ENCODE measurements at regions not wholly inside any gene's neighbourhood (a gene's known extent, or its start where the extent isn't known, plus 50 kb on each side); places are given as distances from the start of the nearest gene placed in this dataset.

- no peak overlapping the region for H3K4me3 ChIP-seq (ENCODE audit: insufficient read depth, low read length, poor library complexity, severe bottlenecking)
- no peaks in the 10 kb centered on the region for H3K79me2 ChIP-seq (ENCODE audit: insufficient read depth, low read length)
- no peaks in the 10 kb centered on the region for H3F3A ChIP-seq (ENCODE audit: insufficient read depth)
- H3K27ac ChIP-seq (ENCODE audit: low read depth, low read length): no peak overlapping the region
- H3K27me3 ChIP-seq (ENCODE audit: low read length): no peaks in the 10 kb centered on the region
- H3K9ac ChIP-seq (ENCODE audit: low read length): no peak overlapping the region
- no peak overlapping the region for H3K4me2 ChIP-seq (ENCODE audit: low read depth, low read length, poor library complexity, severe bottlenecking)
- no peak overlapping the region for H2AFZ ChIP-seq (ENCODE audit: low read depth, low read length, severe bottlenecking)
- H3K36me3 ChIP-seq (ENCODE audit: low read length): no peaks in the 10 kb centered on the region
- TF ChIP-seq EZH2phosphoT487 (conservative IDR thresholded peaks at IDR 0.05; ENCODE audit: low read length): no peak
- TF ChIP-seq, protein P1, sequence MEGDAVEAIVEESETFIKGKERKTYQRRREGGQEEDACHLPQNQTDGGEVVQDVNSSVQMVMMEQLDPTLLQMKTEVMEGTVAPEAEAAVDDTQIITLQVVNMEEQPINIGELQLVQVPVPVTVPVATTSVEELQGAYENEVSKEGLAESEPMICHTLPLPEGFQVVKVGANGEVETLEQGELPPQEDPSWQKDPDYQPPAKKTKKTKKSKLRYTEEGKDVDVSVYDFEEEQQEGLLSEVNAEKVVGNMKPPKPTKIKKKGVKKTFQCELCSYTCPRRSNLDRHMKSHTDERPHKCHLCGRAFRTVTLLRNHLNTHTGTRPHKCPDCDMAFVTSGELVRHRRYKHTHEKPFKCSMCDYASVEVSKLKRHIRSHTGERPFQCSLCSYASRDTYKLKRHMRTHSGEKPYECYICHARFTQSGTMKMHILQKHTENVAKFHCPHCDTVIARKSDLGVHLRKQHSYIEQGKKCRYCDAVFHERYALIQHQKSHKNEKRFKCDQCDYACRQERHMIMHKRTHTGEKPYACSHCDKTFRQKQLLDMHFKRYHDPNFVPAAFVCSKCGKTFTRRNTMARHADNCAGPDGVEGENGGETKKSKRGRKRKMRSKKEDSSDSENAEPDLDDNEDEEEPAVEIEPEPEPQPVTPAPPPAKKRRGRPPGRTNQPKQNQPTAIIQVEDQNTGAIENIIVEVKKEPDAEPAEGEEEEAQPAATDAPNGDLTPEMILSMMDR (IDR thresholded peaks at IDR 0.05; ENCODE audit: insufficient read depth, low read length, poor library complexity, severe bottlenecking): no peak
- no peaks in the 10 kb centered on the region for H3K9me3 ChIP-seq (ENCODE audit: insufficient read depth, low read length)
- no peaks in the 10 kb centered on the region for H3K9me2 ChIP-seq (replicated peaks; ENCODE audit: insufficient read depth, low read length)
- no peaks in the 10 kb centered on the region for H4K20me1 ChIP-seq (ENCODE audit: low read depth, low read length)
Measured at GRCh38 chr6:103409475-103409874, 1450.2 kb downstream of the HACE1 start.

DNA sequence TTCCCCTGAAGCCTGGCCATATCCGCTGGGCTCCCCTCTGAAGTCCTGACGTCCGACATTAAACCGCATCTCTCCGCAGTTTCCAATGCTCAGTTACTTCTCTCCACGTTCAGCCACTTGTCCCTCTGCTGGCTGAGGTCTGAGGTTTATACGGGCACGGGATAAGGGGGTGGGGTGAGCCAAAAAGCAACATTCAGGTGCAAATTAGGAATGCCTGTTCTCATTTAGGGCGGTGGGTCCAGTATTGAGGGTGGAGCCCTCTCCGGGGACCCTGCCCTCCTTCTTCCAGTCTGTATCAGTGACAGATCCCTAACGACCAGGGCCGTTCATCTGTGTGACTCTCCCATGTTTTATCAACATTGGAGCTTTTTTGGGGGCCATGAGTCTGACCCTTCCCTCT is 1454.4 kb downstream of the HACE1 start:
- Histone ChIP-seq H3K4me2 (ENCODE audit: low read depth, low read length, poor library complexity, severe bottlenecking) (no peak overlapping the region), H3K27ac (ENCODE audit: low read depth, low read length) (no peak overlapping the region), H3K4me3 (ENCODE audit: insufficient read depth, low read length, poor library complexity, severe bottlenecking) (no peak overlapping the region), H3K27me3 (ENCODE audit: low read length) (no peaks in the 10 kb centered on the region), H3K79me2 (ENCODE audit: insufficient read depth, low read length) (no peaks in the 10 kb centered on the region), H3K9ac (ENCODE audit: low read length) (no peak overlapping the region), H2AFZ (ENCODE audit: low read depth, low read length, severe bottlenecking) (no peak overlapping the region), H3F3A (ENCODE audit: insufficient read depth) (no peaks in the 10 kb centered on the region), H3K9me3 (ENCODE audit: insufficient read depth, low read length) (no peaks in the 10 kb centered on the region; the same call in 1 of the 2 replicates), H4K20me1 (ENCODE audit: low read depth, low read length) (no peaks in the 10 kb centered on the region), H3K9me2 (replicated peaks; ENCODE audit: insufficient read depth, low read length) (no peaks in the 10 kb centered on the region), H3K36me3 (ENCODE audit: low read length) (no peaks in the 10 kb centered on the region)
- TF ChIP-seq, protein P1 (IDR thresholded peaks at IDR 0.05; ENCODE audit: insufficient read depth, low read length, poor library complexity, severe bottlenecking): no peak
- no peak for TF ChIP-seq EZH2phosphoT487 (conservative IDR thresholded peaks at IDR 0.05; ENCODE audit: low read length)

DNA sequence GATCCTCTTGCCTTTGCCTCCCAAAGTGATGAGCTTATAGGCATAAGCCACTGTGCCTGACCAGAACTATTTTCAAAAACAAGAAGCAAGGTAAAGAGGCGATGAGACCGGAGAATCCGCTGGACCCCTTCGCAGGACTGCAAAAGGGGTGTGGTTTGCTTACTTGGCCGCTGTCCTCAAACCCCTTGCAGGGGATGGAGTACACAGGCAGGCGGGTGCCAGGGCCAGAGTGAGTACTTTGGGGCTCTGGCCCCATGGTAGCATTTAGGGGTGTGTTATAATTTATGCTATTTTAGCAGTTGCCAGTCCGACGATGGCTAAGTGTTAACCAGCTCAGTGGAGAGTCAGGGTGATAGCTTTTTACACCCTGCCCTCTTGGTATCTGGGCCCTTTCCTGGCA is 1454.9 kb downstream of the HACE1 start:
- H3K9ac ChIP-seq (ENCODE audit: low read length): no peak overlapping the region
- no peaks in the 10 kb centered on the region for H3K36me3 ChIP-seq (ENCODE audit: low read length)
- no peaks in the 10 kb centered on the region for H3F3A ChIP-seq (ENCODE audit: insufficient read depth)
- no peaks in the 10 kb centered on the region for H4K20me1 ChIP-seq (ENCODE audit: low read depth, low read length)
- TF ChIP-seq, protein P1 (IDR thresholded peaks at IDR 0.05; ENCODE audit: insufficient read depth, low read length, poor library complexity, severe bottlenecking): no peak
- TF ChIP-seq EZH2phosphoT487 (conservative IDR thresholded peaks at IDR 0.05; ENCODE audit: low read length): no peak
- no peak overlapping the region for H3K4me2 ChIP-seq (ENCODE audit: low read depth, low read length, poor library complexity, severe bottlenecking)
- H3K27ac ChIP-seq (ENCODE audit: low read depth, low read length): no peak overlapping the region
- H3K4me3 ChIP-seq (ENCODE audit: insufficient read depth, low read length, poor library complexity, severe bottlenecking): no peak overlapping the region
- no peaks in the 10 kb centered on the region for H3K79me2 ChIP-seq (ENCODE audit: insufficient read depth, low read length)
- H3K9me2 ChIP-seq (replicated peaks; ENCODE audit: insufficient read depth, low read length): no peaks in the 10 kb centered on the region
- no peak overlapping the region for H2AFZ ChIP-seq (ENCODE audit: low read depth, low read length, severe bottlenecking)
- H3K27me3 ChIP-seq (ENCODE audit: low read length): no peaks in the 10 kb centered on the region
- no peaks in the 10 kb centered on the region; the same call in 1 of the 2 replicates for H3K9me3 ChIP-seq (ENCODE audit: insufficient read depth, low read length)
